NCI-H2107 treated with DMSO at 0.1 percent for 48 hours (cell line): ENCODE measurements at regions not wholly inside any gene's neighbourhood (a gene's known extent, or its start where the extent isn't known, plus 50 kb on each side); places are given as distances from the start of the nearest gene placed in this dataset.
"Not testable (repeated sequence)": the region's sequence is repeated elsewhere in the genome, so short reads cannot be mapped to it uniquely, and the experiment has no call there.

Experiments used
- DNase-seq: peaks from one replicate; lab custom pipeline; 2025; ENCODE audit not compliant: unreplicated experiment; lab: John Stamatoyannopoulos, UW

- no peak for DNase-seq
These were observed 62.8 kb upstream of the ATP12A start for GRCh38 chr13:24617256-24618010.

GRCh38 chr13:24618011-24618955 lies 61.9 kb upstream of the ATP12A start:
- no peak for DNase-seq

- DNase-seq: no peak
These were observed 60.9 kb upstream of the ATP12A start for GRCh38 chr13:24619282-24619681.

GRCh38 chr13:24622481-24623148 lies 57.6 kb upstream of the ATP12A start:
- DNase-seq: not testable (repeated sequence)

- no peak for DNase-seq
These were observed 57.0 kb upstream of the ATP12A start for GRCh38 chr13:24623149-24623665.

GRCh38 chr13:24624363-24624762 lies 55.8 kb upstream of the ATP12A start:
- no peak for DNase-seq

- DNase-seq: no peak
These were observed 55.4 kb upstream of the ATP12A start for GRCh38 chr13:24624801-24625231.

GRCh38 chr13:24625331-24625731 lies 54.9 kb upstream of the ATP12A start:
- DNase-seq: no peak

GRCh38 chr13:24625870-24626849 lies 54.0 kb upstream of the ATP12A start:
- no peak for DNase-seq

GRCh38 chr13:24627090-24627714 lies 53.0 kb upstream of the ATP12A start:
- DNase-seq: peak; percentile 0

- no peak for DNase-seq
These were observed 52.3 kb upstream of the ATP12A start for GRCh38 chr13:24627946-24628345.

GRCh38 chr13:24629320-24629719 lies 50.9 kb upstream of the ATP12A start:
- no peak for DNase-seq

- no peak for DNase-seq
These were observed 50.1 kb upstream of the ATP12A start for GRCh38 chr13:24630121-24630520.
